Hematopoietic multipotent progenitor cell treated with erythropoietin and hydrocortisone succinate and interleukin-3 and kit ligand, for 4 days (in vitro differentiated cells): ENCODE measurements at regions not wholly inside any gene's neighbourhood (a gene's known extent, or its start where the extent isn't known, plus 50 kb on each side); places are given as distances from the start of the nearest gene placed in this dataset.

Experiments
- DNase-seq: peaks from one replicate; pipeline ENCODE4 v3.0.0-alpha.2; 2015

GRCh38 chr10:121076776-121077715 is 225.9 kb downstream of the WDR11 start:
- DNase-seq: no peak

- DNase-seq: no peak
Observed at GRCh38 chr10:121078036-121078435, 226.9 kb downstream of the WDR11 start.

- DNase-seq: no peak
Observed at GRCh38 chr10:121078672-121079102, 227.5 kb downstream of the WDR11 start.

GRCh38 chr10:121079226-121079625 is 228.1 kb downstream of the WDR11 start:
- no peak for DNase-seq

GRCh38 chr10:121080281-121080891 is 229.2 kb downstream of the WDR11 start:
- DNase-seq: no peak

- no peak for DNase-seq
Observed at GRCh38 chr10:121081306-121081705, 230.1 kb downstream of the WDR11 start.

- DNase-seq: no peak
Observed at GRCh38 chr10:121082984-121083383, 231.8 kb downstream of the WDR11 start.

GRCh38 chr10:121084016-121084674 is 233.0 kb downstream of the WDR11 start:
- no peak for DNase-seq

- no peak for DNase-seq
Observed at GRCh38 chr10:121084675-121085070, 233.5 kb downstream of the WDR11 start.

GRCh38 chr10:121085367-121085766 is 234.2 kb downstream of the WDR11 start:
- DNase-seq: no peak

GRCh38 chr10:121087129-121087528 is 236.0 kb downstream of the WDR11 start:
- no peak for DNase-seq

GRCh38 chr10:121087688-121088087 is 236.5 kb downstream of the WDR11 start:
- no peak for DNase-seq

GRCh38 chr10:121088524-121088923 is 237.4 kb downstream of the WDR11 start:
- DNase-seq: peak; percentile 1

GRCh38 chr10:121089434-121089833 is 238.3 kb downstream of the WDR11 start:
- DNase-seq: no peak

- no peak for DNase-seq
Observed at GRCh38 chr10:121091961-121092719, 241.0 kb downstream of the WDR11 start.

GRCh38 chr10:121092720-121093095 is 241.5 kb downstream of the WDR11 start:
- DNase-seq: no peak

GRCh38 chr10:121096617-121097431 is 245.7 kb downstream of the WDR11 start:
- DNase-seq: no peak

- no peak for DNase-seq
Observed at GRCh38 chr10:121098211-121098610, 247.0 kb downstream of the WDR11 start.

GRCh38 chr10:121098751-121099150 is 247.6 kb downstream of the WDR11 start:
- no peak for DNase-seq

- no peak for DNase-seq
Observed at GRCh38 chr10:121099181-121099580, 248.0 kb downstream of the WDR11 start.

GRCh38 chr10:121099592-121099991 is 248.4 kb downstream of the WDR11 start:
- DNase-seq: no peak

GRCh38 chr10:121101561-121101960 is 250.4 kb downstream of the WDR11 start:
- DNase-seq: no peak
